Caki2 (cell line): ENCODE measurements at regions not wholly inside any gene's neighbourhood (a gene's known extent, or its start where the extent isn't known, plus 50 kb on each side); places are given as distances from the start of the nearest gene placed in this dataset.
A peak's percentile ranks its signal among the peaks of the same experiment; 100 is the strongest.

Source experiments
- DNase-seq: peaks from one replicate; pipeline ENCODE4 v3.0.0-alpha.2; 2015; ENCODE audit warnings: low read depth
- in situ Hi-C: cut with HindIII; loops from 2 replicates; pipeline ENCODE4 v1.10.0; 2016; ENCODE audit warnings: low sequenced_read_pairs, low pct_unique_long_range_greater_than_20kb, mixed read lengths

DNA sequence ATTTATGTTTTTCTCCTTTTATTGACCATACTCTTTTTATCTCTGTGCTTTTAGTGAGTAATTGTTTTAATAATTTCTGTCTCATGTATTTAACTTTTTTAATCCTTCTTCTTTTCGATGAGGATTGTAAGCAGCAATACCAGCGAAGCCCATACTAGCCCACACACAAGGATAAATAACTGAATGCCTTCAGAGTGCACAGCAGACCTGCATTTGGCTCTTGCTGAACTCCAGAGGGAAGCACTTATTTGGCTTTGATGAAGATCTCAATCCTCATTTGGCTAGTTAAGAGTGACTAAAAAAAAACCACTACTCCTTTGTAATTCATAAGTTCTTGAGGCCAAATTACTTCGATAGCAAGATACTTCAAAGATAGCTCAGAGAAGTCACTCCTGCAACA, 293.3 kb downstream of the METTL15 start:
- in situ Hi-C loops = no loop called here

DNA sequence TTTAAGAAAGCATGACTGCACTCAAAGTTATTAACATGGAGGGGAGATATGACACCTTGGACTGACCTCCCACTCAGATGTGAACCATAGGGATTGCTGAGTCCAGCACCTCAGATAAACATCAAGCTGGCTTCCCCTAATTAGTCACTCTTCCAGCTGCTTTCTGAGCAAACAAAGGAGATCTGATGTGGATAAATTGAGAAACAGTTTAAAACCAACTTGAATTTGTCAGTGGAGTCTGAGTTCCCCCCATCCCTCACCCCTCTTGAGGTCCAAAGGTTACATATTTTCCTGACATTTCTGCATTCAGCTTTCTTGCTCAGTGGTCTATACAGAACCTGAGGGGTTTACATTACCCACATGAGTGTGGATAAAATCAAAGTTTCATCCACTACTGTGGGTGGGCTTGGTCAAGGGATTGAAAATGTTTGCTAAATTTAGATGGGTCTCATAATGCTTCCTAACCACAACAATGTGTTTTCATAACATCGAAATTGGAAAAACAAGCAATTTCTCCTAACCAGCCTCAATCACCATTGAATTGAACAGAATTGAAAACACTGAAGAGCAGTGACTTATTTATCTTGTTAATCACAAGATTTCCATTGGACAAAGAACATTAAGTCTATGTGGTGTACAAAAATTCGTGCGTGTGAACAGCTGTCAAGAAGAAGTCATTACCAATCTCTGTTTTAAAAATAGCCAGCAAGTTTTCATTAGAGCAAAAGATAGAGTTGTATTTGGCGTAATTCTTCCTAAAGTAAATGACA, 292.3 kb downstream of the METTL15 start:
- in situ Hi-C loops = no loop called here

More for the DNA sequence above, 293.3 kb downstream of the METTL15 start:
- no peak for DNase-seq

GRCh38 chr11:28393348-28393747, 285.2 kb downstream of the METTL15 start:
- in situ Hi-C loops = no loop called here
- DNase-seq = no peak

More for the DNA sequence above, 292.3 kb downstream of the METTL15 start:
- DNase-seq = no peak

DNA sequence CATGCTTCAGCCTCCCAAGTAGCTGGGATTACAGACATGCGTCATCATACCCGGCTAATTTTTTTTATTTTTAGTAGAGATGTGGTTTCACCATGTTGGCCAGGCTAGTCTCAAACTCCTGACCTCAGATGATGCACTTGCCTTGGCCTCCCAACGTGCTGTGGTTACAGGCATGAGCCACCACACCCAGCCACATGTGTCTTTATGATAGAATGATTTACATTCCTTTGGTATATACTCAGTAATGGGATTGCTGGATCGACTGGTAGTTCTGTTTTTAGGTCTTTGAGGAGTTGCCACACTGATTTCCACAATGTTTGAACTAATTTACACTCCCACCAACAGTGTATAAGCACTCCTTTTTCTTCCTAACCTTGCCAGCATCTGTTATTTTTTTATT, 276.2 kb downstream of the METTL15 start:
- in situ Hi-C loops = no loop called here
- DNase-seq = peak; percentile 7

GRCh38 chr11:28383456-28383855, 275.3 kb downstream of the METTL15 start:
- DNase-seq = no peak
- in situ Hi-C loops = no loop called here
